Left hindlimb (tissue), 1 donor: ENCODE measurements at regions not wholly inside any gene's neighbourhood (a gene's known extent, or its start where the extent isn't known, plus 50 kb on each side); places are given as distances from the start of the nearest gene placed in this dataset.
"Not testable (repeated sequence)": the region's sequence is repeated elsewhere in the genome, so short reads cannot be mapped to it uniquely, and the experiment has no call there.

Experiments
- DNase-seq: peaks from one replicate; pipeline ENCODE4 v3.0.0-alpha.2; 2018

GRCh38 chr4:72767618-72768302 lies 198.7 kb upstream of the ADAMTS3 start:
- no peak for DNase-seq

- DNase-seq = not testable (repeated sequence)
These were observed 196.8 kb upstream of the ADAMTS3 start for GRCh38 chr4:72765788-72766187.

- DNase-seq = no peak
These were observed 192.5 kb upstream of the ADAMTS3 start for GRCh38 chr4:72761368-72762038.

- not testable (repeated sequence) for DNase-seq
These were observed 184.4 kb upstream of the ADAMTS3 start for GRCh38 chr4:72753414-72753813.

- DNase-seq = no peak
These were observed 175.2 kb upstream of the ADAMTS3 start for GRCh38 chr4:72744103-72744725.

GRCh38 chr4:72743078-72743477 lies 174.1 kb upstream of the ADAMTS3 start:
- no peak for DNase-seq

- DNase-seq = no peak
These were observed 146.3 kb upstream of the ADAMTS3 start for GRCh38 chr4:72715299-72715698.

- DNase-seq = no peak
These were observed 145.7 kb upstream of the ADAMTS3 start for GRCh38 chr4:72714482-72715279.

GRCh38 chr4:72712997-72713396 lies 144.0 kb upstream of the ADAMTS3 start:
- DNase-seq = no peak

GRCh38 chr4:72709475-72709874 lies 140.5 kb upstream of the ADAMTS3 start:
- DNase-seq = no peak

- DNase-seq = no peak
These were observed 137.7 kb upstream of the ADAMTS3 start for GRCh38 chr4:72706684-72707083.

GRCh38 chr4:72704925-72705640 lies 136.1 kb upstream of the ADAMTS3 start:
- DNase-seq = not testable (repeated sequence)

- no peak for DNase-seq
These were observed 133.9 kb upstream of the ADAMTS3 start for GRCh38 chr4:72702948-72703347.

- DNase-seq = no peak
These were observed 133.2 kb upstream of the ADAMTS3 start for GRCh38 chr4:72701987-72702819.

GRCh38 chr4:72690771-72691170 lies 121.8 kb upstream of the ADAMTS3 start:
- no peak for DNase-seq

- no peak for DNase-seq
These were observed 120.9 kb upstream of the ADAMTS3 start for GRCh38 chr4:72689923-72690322.

GRCh38 chr4:72686390-72686789 lies 117.4 kb upstream of the ADAMTS3 start:
- not testable (repeated sequence) for DNase-seq

GRCh38 chr4:72679666-72680065 lies 110.6 kb upstream of the ADAMTS3 start:
- DNase-seq = no peak

GRCh38 chr4:72677886-72678285 lies 108.9 kb upstream of the ADAMTS3 start:
- no peak for DNase-seq

- DNase-seq = no peak
These were observed 108.2 kb upstream of the ADAMTS3 start for GRCh38 chr4:72677265-72677664.

GRCh38 chr4:72671980-72672379 lies 103.0 kb upstream of the ADAMTS3 start:
- no peak for DNase-seq

GRCh38 chr4:72670521-72670920 lies 101.5 kb upstream of the ADAMTS3 start:
- DNase-seq = no peak
